Right renal pelvis (tissue), 4 donors: ENCODE measurements at regions not wholly inside any gene's neighbourhood (a gene's known extent, or its start where the extent isn't known, plus 50 kb on each side); places are given as distances from the start of the nearest gene placed in this dataset.

Experiments used
- DNase-seq, 4 donors: peaks; one replicate each; pipeline ENCODE4 v3.0.0-alpha.2; 2013; ENCODE audit warnings: low read depth in 4 of 4, low spot score in 3 of 4, missing footprints in 1 of 4

DNA sequence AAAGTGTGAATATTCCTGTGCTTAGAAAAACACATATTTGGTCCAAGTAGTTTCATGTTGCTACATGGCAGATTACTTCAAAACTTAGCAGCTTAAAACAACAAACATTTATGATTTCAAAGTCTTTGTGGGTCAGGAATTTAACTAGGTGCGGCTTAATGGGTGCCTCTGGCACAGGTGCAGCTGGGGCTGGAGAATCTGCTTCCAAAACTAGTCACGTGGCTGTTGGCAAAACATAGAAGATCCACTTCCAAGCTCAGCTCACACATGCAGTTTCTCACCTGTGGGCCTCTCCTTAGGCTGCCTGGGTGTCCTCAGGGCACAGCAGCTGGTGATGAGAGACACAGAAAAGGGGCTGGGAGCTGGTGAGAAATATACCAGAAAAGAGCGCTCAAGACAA, 263.4 kb downstream of the TTLL7 start:
- no peak for DNase-seq

DNA sequence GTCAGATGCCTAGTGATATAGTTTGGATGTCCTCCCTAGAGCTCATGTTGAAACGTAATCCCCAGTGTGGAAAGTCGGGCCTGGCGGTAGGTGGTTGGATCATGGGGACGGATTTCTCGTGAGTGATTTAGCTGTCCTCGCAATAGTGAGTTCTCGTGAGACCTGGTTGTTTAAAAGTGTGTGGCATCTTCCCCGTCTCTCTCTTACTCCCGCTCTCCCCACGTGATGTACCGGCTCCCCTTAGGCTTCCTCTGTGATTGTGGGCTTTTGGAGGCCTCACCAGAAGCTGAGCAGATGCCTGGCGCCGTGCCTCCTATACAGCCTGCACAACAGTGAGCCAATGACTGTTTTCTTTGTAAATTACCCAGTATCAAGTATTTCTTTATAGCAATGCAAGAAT, 264.5 kb downstream of the TTLL7 start:
- no peak for DNase-seq

DNA sequence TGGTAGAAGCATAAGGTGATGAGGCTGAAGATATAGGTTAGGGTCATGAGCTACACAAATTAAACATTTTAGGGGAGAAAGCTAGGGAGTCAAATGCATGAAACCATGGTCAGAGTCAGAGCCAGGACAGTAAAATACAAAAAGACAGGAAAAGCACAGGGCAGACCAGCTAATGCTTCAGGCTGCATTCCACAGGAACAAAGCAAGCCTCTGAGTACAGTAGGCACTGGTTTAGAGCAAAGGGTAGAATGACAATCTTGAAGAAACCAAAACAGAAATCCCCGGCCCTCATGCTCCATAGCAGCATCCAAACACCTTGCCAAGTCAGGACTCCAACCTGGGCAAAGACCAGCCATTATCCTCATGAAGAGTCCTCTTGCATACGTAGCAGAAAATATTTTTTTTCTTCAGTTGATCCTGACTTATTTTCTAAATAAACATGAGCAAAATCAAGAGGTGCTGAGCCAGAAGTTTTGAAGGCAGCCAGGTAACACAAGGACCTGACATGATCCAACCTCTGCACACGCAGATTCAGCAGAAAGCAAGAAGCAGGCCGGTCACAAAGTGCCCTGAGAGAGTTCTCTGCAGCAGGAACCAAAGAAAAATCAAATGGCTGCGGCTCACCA, 273.1 kb downstream of the TTLL7 start:
- DNase-seq = no peak

DNA sequence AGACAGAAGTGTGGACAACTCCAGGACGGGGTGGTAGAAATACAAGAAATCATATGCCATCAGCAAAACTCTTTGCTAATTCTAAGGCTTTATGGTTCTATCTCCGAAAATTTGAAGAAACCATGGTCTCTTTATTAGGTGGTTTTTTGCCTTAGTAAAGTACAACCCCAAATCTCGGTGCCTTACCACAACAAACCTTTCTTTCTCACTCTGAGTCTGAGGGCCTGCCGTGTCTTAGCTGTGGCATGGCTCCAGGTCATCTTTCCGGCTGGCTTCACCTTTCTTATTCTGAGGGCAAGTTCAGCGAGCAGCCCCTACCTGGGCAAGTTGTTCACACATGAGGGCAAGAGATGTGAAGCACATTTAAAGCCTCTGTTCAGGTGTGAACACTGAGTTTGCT, 280.6 kb downstream of the TTLL7 start:
- no peak for DNase-seq

DNA sequence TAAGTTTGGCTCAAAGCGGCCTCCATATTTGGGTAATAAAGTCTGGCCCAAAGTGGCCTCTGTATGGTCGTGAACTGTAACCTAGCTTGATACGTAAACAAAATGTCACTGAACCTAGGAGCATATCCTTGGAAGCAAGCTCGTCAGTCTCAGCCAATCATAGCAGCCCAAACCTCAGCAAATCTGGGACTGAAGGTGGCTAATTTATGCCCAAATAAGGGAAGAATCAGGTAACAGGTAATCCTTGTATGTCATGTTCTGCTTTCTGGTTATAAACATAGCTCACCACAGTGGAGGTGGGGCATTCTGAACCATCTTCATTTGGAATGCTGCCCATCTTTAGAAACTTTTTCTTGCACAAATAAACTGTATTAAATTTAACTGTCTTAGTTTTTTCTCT, 281.1 kb downstream of the TTLL7 start:
- DNase-seq = no peak

DNA sequence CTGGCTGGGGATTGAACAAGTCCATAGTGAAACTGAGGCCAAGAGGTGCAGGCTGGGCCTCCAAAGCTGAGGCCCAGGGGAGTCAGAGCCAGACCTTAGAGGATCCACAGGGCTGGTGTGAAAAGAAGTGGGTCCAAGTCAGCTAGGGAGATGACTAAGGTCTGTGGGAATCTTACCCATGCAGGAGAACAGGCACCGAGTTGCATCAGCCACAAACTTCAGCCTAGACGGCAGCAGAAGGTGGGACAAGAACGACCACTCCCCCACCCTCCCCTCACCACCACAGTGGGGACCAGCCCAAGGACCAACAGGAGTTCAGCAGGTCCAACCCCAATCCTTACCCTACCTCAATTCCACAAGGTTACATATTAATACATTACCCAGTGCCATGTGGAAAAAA, 282.3 kb downstream of the TTLL7 start:
- no peak for DNase-seq

DNA sequence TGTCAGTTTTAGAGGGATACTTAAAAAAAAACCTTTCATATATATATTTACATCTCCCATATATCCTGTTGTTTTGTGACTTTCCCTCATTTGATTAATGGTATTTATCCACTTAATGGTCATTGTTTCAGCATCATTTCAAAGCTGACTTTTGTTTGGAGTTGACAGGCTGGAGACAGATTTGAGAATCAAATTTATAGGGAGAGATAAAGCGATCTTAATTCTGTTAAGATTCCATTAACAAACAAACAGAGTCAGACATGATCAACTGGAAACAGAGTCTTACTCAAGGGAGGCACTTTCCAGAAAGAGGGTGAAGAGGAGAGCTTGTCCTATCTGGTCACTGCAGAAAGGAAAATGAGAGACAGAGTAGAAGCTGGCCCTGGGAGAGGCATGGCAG, 283.4 kb downstream of the TTLL7 start:
- DNase-seq = no peak

DNA sequence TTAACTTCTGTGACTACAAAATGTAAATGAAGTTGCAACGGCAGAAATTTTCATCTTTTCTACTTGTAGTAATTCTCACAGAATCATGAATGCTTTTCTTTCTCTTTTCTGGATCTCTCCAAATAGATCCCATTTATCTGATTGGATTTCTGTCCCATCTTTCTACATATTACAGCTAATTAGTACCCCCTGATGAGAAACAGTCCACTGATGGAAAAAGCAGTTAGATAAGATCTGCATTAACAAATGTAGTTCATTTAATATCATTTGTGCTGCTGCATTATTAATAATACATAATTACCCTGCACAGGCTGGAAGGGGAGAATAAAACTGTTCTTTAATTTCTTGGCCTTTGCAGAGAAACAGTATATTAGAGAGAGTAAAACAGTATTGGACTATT, 289.3 kb downstream of the TTLL7 start:
- DNase-seq = no peak

DNA sequence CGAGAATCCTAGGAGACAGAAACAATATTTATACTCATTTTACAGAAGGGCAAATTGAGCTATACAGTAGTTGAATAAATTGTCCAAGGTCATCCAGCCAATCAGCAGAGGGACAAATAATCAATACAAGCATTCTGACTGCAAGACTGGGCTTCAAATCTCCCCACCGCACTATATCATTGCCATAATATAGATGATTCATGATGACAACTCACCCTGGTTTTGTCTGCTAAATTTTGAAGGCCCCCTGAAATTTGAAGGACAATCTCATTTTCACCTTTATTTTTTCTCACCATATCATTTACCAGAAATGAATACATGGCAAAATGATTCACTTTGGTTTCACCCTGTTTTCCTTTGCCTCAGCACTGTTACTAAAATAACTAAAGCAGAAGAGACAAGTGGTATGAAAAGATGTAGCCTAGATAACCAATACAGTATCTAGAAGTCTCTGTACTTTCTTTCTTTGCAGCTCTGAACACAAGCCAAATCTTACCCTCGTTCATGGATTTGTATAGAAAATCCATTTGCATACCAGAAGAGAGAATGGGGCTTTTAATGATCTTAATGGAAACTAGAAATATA, 292.5 kb downstream of the TTLL7 start:
- DNase-seq = no peak

DNA sequence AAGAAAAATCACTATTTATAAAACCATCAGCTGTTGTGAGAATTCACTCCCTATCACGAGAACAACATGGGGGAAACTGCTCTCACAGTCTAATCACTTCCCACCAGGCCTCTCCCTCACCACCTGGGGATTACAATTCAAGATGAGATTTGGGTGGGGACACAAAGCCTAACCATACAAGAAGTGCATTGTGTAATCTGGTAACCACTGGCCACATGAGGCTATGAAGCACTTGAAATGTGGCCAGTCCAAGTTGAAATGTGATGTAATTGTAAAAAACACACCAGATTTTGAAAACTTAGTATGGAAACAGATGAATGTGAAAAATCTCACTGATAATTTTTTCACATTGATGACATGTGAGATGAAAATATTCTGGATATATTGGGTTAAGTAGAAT, 293.8 kb downstream of the TTLL7 start:
- no peak for DNase-seq

DNA sequence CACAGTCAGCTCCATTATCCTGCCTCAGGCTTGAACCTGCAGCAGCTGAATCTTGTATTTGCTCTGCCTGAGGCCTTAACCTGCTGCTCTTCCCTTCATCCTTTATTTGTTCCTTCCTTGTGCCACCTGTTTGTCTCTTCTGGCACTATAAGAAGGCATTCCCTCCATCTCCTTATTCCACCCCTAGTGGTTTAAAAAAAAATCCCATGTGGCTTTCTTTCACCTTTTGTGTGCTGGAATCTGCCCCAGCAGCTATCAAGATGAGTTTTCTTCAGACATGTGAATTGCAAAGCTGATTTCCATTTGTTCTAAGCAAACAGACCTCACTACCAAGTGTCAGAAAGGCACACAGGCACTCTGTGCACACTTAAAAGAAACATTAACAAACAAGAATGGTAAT, 294.6 kb downstream of the TTLL7 start:
- no peak for DNase-seq

DNA sequence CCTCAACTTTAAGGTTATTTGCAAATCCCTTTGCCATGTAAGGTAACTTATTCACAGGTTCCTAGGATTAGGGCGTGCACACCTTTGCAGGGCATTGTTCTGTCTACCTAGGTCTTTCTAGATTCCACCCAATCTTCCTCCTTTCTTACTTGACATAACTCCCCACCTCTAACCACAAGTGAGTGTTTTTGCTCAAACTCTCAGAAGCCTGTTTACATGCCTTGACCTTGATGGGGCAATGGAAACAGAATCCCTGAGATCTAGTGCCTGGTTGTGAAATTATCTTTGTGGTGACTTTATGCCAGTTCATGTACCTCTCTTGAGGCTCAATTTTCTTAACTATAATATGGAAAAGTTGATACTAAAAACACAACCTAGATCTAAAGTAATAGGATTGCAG, 296.6 kb downstream of the TTLL7 start:
- no peak for DNase-seq

DNA sequence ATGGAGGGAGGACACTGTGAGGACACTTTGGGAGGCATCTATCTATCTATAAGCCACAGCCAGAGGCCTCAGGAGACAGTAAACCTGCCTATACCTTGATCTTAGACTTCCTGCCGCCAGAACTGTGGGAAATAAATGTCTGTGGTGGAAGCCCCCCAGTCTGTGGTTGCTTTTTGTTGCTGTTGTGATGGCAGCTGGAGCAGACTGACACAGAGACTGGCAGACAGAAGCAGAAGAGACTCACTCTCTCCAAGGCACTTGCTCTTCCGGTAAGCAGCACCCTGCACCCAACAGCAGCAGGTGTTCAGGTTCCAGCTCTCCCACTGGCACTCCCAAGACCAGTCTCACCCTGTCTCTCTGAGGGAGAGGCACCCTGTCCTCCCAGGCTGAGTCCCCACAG, 297.6 kb downstream of the TTLL7 start:
- DNase-seq = no peak

DNA sequence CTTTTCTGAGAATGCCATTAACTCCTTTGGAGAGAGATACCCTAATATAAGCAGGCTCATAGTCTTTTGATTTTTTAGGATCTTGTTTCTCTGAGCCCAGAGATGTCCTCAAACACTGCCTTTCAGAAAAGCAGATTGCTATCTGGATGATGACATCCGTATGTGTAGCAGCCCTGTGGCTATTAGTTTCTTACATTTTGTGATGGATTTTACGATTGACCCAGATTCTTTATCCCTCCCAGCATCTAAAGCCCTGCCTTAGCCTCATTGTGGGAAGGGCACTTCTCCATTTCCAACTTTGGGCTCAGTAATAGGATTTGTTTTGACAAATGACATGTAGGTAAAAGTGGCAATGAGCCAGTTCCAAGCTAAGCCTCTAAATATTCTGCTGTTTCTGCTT, 300.3 kb downstream of the TTLL7 start:
- DNase-seq = no peak

DNA sequence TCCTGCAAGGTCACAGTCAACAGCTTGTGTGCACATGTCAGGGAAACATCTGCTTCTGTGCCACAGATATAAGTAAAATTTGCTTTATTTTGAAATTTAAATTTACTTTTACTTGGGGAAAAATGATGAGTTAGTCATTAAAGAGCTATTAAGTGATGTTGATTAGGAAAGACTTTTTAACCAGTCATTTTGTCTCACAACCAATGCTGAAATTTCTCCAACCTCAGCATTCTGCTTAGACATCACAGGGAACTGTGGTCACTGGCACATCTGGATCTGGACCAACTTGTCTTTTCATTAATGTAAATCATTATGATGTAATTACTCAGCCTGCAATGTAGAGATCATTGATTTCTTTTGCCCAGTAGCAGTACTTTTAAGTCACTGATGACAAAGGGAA, 301.0 kb downstream of the TTLL7 start:
- no peak for DNase-seq

DNA sequence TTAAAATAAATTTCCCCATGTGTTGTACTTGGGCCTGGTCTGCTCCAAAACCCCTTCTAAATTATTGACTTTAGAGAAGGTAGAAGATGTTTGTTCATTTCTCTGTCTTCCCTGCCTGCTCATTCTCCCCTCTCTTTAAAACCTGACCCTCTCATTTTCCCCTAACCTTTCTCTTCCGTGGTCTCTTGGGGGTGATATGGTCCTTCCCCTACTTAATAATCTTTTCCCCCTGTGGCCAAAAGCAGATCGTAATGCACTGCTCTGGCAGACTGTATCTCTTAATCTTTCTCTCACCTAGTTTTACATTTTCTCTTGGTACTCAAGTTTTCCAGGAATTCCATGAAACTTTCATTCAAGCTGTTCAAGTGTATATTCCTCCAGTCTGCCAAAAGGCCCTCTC, 301.7 kb downstream of the TTLL7 start:
- DNase-seq = no peak

DNA sequence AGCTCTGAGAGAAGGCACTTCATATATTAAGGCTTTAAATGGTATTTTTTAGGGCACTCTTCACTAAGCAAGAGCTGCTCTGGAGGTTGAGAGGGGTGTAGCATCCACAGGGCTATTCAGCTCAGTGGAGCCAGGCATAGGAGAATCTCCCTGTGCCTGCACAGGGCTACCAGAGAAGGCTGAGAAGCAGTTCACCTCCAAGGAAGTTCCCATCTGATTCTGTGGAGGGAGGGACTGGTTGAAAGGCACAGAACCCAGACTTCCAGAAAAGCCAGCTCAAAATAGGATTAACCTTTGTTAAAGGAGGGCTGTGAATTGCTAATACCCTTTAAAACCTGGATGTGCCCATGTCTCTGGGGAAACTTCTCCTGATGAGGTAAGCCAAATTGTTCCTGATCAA, 304.5 kb downstream of the TTLL7 start:
- DNase-seq = no peak

DNA sequence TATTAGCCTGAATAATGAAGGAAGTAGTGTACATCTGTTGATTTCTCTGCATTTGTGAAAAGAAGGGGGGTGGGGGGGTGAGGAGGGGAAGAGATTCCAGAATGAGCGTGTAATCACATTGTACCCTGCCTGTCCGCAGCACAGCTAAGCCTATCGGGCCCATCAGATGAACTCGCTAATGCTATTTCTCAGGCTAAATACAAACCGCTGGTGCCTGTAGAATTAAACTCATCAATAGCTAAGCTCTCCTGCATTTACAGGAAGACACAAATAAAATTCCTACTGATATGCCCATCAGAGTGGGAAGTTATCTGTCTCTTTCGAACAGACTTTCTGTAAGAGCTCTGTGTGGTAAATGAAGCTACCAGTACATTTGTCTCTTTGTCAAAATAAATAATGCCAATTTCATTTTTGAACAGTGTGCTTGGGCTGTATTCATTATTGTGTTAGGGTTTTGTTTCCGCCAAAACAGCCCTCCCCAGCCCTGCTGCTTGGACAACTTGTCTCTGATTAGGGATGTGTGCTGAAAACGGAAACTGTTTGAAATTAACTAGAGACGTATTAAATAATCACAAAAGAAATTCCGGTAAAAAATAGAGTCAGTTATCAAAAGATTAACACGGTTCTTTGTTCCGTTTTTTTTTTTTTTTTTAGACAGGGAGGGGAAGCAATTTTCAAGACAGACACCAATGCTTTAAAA, 305.4 kb downstream of the TTLL7 start:
- DNase-seq = no peak

DNA sequence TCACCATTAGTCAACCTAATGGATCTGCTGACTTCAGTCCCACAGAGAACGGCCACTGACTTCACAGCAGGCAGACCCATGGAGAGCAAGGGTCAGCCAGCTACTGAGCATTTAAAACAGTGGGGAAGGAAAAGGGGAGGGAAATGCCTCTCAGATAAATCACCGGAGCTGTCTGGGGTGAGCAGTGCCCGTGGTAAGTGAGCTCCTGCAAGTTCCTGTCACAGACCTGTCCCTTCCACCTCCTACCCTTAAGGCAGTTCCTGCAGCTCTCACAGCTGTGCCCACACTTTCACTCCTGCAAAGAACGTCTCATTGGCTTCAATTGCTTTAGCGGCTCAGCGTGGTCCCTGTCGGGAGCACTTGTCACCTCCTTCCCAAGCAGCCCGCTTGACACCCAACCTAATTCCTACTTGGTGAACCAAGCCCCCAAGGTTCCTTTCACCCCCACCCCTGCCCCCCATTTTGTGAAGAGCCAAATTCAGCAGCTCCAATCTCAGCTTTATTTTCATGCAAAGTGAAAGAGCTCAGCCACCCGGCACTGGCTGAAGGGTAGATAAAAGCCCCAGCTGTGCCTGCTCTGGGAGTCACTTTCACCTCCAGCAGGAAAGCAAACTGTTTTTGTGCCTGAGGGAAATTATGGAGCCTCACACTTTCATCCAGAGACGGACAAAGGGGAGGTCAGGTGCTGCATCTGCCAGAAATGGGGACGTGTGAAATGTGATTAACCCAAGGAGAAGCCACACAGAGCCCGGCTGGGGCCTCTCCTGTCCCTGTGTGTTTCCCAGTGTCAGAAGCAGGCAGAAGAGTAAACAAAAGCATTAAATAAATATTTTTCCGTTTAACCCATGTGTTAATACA, 306.2 kb downstream of the TTLL7 start:
- DNase-seq = peak; percentile 12 to 47 (median 17)

DNA sequence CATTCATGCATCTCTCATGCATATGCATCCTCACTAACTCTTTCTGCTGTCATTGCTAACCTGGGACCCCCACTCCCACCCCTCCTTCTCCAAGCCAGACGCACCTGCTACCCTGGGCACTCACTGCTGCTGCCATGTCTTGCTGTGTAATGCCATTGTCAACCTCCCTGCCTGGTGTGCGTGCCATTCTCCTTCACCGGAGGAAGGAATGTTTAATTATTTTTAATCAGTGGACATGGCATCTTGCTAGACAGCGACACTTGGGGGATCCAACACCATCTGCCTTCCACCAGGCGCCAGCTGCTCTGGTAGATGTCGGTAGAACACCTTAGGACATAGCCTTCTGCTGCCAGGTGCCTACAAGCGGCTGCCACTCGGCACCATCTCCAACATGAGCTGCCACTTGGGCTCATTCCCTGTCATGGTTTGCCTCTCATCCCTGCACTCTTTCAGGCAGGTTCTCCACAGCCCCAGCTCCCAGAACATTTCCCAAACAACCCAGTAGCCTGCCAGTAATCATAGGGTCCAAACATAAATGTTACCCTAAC, 306.9 kb downstream of the TTLL7 start:
- DNase-seq = no peak
